Endothelial cell of hepatic sinusoid (primary cell): ENCODE measurements at regions not wholly inside any gene's neighbourhood (a gene's known extent, or its start where the extent isn't known, plus 50 kb on each side); places are given as distances from the start of the nearest gene placed in this dataset.
"Not testable (repeated sequence)": the region's sequence is repeated elsewhere in the genome, so short reads cannot be mapped to it uniquely, and the experiment has no call there.

Experiments used
- in situ Hi-C: cut with HindIII; loops from 2 replicates; pipeline ENCODE4 v1.10.0; 2017; ENCODE audit warnings: low sequenced_read_pairs

DNA sequence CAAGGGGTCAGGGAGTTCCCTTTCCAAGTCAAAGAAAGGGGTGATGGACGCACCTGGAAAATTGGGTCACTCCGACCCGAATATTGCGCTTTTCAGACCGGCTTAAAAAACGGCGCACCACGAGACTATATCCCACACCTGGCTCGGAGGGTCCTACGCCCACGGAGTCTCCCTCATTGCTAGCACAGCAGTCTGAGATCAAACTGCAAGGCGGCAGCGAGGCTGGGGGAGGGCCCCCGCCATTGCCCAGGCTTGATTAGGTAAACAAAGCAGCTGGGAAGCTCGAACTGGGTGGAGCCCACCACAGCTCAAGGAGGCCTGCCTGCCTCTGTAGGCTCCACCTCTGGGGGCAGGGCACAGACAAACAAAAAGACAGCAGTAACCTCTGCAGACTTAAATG, 1150.5 kb downstream of the HACE1 start:
- in situ Hi-C loops, result not testable (repeated sequence)

DNA sequence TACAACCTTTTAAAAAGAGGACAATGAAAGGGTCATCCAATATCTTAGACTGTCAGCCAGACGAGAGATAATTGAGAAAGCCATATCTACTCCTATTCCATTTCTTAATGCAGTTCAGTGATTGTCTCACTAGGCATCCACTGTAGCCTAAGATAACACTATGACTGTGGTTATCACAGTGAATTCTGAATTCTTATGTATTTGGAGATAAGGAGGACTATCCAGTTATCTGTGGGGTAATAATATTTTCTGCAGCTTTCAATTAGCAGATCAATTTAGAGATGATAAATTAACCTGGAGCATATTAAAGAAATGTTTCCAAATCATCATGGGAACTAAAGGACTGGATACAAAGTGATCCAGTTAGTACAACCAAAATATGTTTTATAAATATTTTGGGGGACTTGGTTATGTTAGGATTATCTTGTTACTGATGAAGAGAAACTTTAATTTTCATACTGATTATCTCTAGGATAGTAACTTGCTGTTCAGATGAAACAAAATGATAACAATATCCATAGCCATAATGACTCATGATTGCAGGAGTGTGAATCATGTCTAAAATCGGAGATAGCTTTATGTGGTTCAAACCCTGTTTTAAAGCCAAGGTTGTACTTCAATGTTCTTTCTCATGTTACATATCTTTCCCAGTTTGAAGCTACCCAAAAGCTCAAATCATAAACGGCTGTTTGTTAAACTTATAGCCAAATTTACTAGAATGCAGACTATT, 1152.0 kb downstream of the HACE1 start:
- in situ Hi-C loops, result no loop called here

GRCh38 chr6:103699769-103700168, 1160.0 kb downstream of the HACE1 start:
- in situ Hi-C loops, result no loop called here

GRCh38 chr6:103687430-103687829, 1172.3 kb downstream of the HACE1 start:
- in situ Hi-C loops, result no loop called here

GRCh38 chr6:103680116-103680515, 1179.6 kb downstream of the HACE1 start:
- in situ Hi-C loops, result no loop called here

- in situ Hi-C loops, result no loop called here
Measured at GRCh38 chr6:103677290-103677689, 1182.4 kb downstream of the HACE1 start.

DNA sequence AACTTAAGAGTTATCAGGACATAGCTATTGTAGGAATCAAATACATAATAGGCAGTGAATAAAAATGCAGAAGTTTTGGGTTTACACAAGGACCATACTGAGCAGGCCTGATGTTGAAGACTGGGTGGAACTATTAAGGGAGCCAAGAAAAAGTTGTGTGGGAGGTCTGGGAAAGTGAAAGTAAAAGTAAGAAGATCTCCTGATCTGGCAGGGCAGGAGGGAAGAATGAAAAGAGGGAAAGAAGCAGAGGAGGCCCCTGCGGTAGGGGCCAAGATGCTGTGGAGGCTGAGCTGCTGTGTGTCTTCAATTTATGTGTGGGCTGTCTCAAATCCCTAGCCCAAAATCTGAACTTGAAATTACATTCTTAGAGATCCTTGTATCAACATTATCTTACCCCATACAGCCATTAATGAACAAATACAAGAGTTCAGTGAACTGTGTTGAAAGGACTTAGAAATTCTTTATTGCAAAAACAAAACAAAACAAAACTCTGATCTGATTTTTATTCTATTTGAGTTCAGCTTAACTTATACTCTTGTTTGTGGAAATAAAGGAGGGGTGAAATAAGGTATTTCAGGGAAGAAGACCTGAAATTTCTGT, 1183.8 kb downstream of the HACE1 start:
- in situ Hi-C loops, result no loop called here

DNA sequence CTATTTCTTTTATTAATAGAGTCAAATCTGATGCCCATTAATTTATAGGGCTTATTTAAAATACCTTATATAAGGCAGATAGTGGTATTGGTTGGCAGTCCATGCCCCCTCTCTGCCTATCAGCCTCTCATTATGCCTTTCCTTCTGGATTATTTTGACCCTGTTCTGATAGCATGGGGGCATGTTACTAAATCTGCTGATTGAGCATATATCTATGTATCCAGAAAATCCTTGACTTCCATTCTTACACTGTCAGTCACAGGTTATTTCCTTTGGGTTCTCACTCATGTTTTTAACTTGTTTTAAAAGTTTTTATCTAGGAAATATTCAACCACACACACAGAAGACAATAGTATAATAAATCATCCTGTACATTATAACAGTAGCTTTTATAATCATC, 1184.9 kb downstream of the HACE1 start:
- in situ Hi-C loops, result no loop called here

GRCh38 chr6:103672169-103672568, 1187.5 kb downstream of the HACE1 start:
- in situ Hi-C loops, result no loop called here

- in situ Hi-C loops, result no loop called here
Measured at GRCh38 chr6:103629613-103630012, 1230.1 kb downstream of the HACE1 start.

- in situ Hi-C loops, result no loop called here
Measured at GRCh38 chr6:103617642-103618041, 1242.1 kb downstream of the HACE1 start.

GRCh38 chr6:103587722-103588121, 1272.0 kb downstream of the HACE1 start:
- in situ Hi-C loops, result no loop called here

GRCh38 chr6:103578115-103578514, 1281.6 kb downstream of the HACE1 start:
- in situ Hi-C loops, result no loop called here

DNA sequence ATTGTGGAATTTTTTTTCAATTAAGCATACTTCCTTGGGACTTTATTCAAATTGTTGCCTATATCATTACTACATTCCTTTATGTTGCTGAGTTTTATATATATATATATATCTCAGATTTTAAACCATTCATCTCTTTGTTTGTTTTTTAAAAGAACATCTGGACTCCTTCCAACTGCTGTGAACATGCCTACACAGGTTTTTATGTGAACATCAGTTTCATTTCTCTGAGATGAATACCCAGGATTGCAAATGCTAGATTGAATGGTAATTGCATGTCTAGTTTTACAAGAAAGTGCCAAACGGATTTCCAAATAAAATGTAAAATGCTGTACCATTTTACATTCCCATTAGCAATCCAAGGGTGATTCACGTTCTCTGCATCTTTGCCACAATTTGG, 1289.3 kb downstream of the HACE1 start:
- in situ Hi-C loops, result no loop called here

GRCh38 chr6:103554911-103555310, 1304.8 kb downstream of the HACE1 start:
- in situ Hi-C loops, result no loop called here

GRCh38 chr6:103538381-103538780, 1321.3 kb downstream of the HACE1 start:
- in situ Hi-C loops, result no loop called here

- in situ Hi-C loops, result no loop called here
Measured at GRCh38 chr6:103534814-103535213, 1324.9 kb downstream of the HACE1 start.

- in situ Hi-C loops, result no loop called here
Measured at GRCh38 chr6:103534095-103534494, 1325.6 kb downstream of the HACE1 start.

DNA sequence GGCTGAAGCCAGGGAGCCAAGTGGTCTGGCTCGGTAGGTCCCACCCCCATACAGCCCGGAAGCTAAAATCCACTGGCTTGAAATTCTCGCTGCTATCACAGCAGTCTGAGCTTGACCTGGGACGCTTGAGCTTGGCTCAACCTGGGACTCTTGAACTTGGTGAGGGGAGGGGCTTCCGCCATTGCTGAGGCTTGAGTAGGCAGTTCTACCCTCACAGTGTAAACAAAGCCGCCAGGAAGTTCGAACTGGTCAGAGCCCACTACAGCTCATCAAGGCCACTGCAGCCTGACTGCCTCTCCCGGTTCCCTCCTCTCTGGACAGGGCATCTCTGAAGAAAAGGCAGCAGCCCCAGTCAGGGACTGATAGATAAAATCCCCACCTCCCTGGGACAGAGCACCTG, 1337.7 kb downstream of the HACE1 start:
- in situ Hi-C loops, result no loop called here

DNA sequence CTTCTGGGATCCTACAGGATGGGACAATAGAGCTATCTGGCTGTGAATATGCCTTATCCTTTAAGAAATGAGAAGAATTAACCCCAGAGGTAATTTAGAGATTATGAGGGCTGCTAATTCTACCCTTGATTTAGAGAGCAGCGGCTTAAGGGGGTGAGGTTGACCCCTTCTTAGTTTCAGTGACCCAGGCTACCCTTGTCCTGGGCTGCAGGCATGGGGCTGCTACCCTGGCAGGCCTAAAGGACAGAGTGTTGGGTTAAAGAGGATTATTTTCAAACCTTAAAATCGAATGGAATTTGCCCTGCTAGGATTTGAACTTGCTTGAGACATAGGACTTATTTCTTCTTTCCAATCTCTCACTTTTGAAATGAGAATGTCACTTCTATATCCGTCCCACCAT, 1343.4 kb downstream of the HACE1 start:
- in situ Hi-C loops, result no loop called here

- in situ Hi-C loops, result no loop called here
Measured at GRCh38 chr6:103507052-103507451, 1352.7 kb downstream of the HACE1 start.

- in situ Hi-C loops, result no loop called here
Measured at GRCh38 chr6:103505155-103505518, 1354.6 kb downstream of the HACE1 start.
